ENCODE measurements at regions not wholly inside any gene's neighbourhood (a gene's known extent, or its start where the extent isn't known, plus 50 kb on each side); places are given as distances from the start of the nearest gene placed in this dataset.

GRCh38 chr13:99878921-99879610 is 92.5 kb downstream of the ZIC5 start:
- Histone ChIP-seq H2AK5ac (ENCODE audit: insufficient read length, low read length) (no peak overlapping the region), H3K27me3 (ENCODE audit: insufficient read depth, low read length) (no peaks in the 10 kb centered on the region), H2BK20ac (ENCODE audit: low read depth, low read length, poor library complexity, severe bottlenecking) (no peak overlapping the region), H3K18ac (ENCODE audit: insufficient read length, low read depth, low read length) (no peak overlapping the region), H3K4me2 (ENCODE audit: insufficient read depth, insufficient read length, low read length) (no peak overlapping the region), H2BK15ac (ENCODE audit: low read depth, low read length) (no peak overlapping the region), H3K56ac (ENCODE audit: insufficient read length, low read depth, low read length) (no peak overlapping the region), H3T11ph (ENCODE audit: low read length) (no peak overlapping the region), H3K27ac (ENCODE audit: insufficient read length, low read depth, low read length) (no peak overlapping the region), H4K8ac (replicated peaks; ENCODE audit: insufficient read length, low read depth, low read length) (no peak overlapping the region), H3K79me2 (ENCODE audit: insufficient read depth, low read length) (no peaks in the 10 kb centered on the region; the same call in 1 of the 2 replicates), H3K23ac (ENCODE audit: insufficient read length, low read depth, low read length) (no peak overlapping the region), H2BK12ac (ENCODE audit: insufficient read length, low read depth, low read length) (no peak overlapping the region), H3K4ac (ENCODE audit: low read depth, low read length) (no peak overlapping the region), H4K20me1 (ENCODE audit: control insufficient read depth, insufficient read depth, insufficient read length) (no peaks in the 10 kb centered on the region), H3K9ac (ENCODE audit: extremely low read depth, insufficient read length, low read length) (no peak overlapping the region), H3K23me2 (ENCODE audit: insufficient read length, low read depth, low read length, poor library complexity, severe bottlenecking) (no peaks in the 10 kb centered on the region), H3K9me3 (ENCODE audit: control insufficient read depth, low read depth, low read length) (no peaks in the 10 kb centered on the region), H4K5ac (ENCODE audit: insufficient read length, low read depth, low read length) (no peak overlapping the region), H4K91ac (ENCODE audit: insufficient read length, low read depth, low read length) (no peak overlapping the region), H2BK5ac (ENCODE audit: insufficient read length, low read length) (no peak overlapping the region), H3K4me1 (ENCODE audit: insufficient read depth, low read length) (no peaks in the 10 kb centered on the region; the same call in 1 of the 2 replicates), H2BK120ac (ENCODE audit: low read depth, low read length, poor library complexity, severe bottlenecking) (no peak overlapping the region), H2AFZ (ENCODE audit: low read length) (no peak overlapping the region), H3K79me1 (ENCODE audit: insufficient read depth, low read depth, low read length, poor library complexity, severe bottlenecking) (no peaks in the 10 kb centered on the region), H3K14ac (ENCODE audit: insufficient read depth, low read length) (no peak overlapping the region)
- TF ChIP-seq CTCF (conservative IDR thresholded peaks at IDR 0.05), result no peak
- no peak for DNase-seq
- Mint-ChIP-seq H3K4me1 (peaks cover 10 to 24% of the 10 kb centered on the region in 2 experiments), H3K4me3 (no peak overlapping the region), H3K9me3 (no peaks in the 10 kb centered on the region), H3K27ac (0 out of 7 replicates have a peak overlapping the region, but pooled peaks of 1 of the 3 experiments have one; percentile 0), H3K36me3 (ENCODE audit: insufficient read depth in 1 of 3, low read depth in 3 of 3) (peaks cover 0 to 6% (median 0%) of the 10 kb centered on the region in 3 experiments; a peak in 1 of 7 replicates), H3K27me3 (ENCODE audit: low read depth) (no peaks in the 10 kb centered on the region; the same call in 1 of the 2 replicates)
- WGBS (ENCODE audit: extremely low coverage, insufficient read length, low lambda C conversion rate), result no CpG with 5 or more reads among the region's 13 CpGs

Measured in H9 (cell line).